NCI-H82 (cell line): ENCODE measurements at regions not wholly inside any gene's neighbourhood (a gene's known extent, or its start where the extent isn't known, plus 50 kb on each side); places are given as distances from the start of the nearest gene placed in this dataset.
"Not testable (repeated sequence)": the region's sequence is repeated elsewhere in the genome, so short reads cannot be mapped to it uniquely, and the experiment has no call there.

Experiments
- DNase-seq: peaks from one replicate; lab custom pipeline; 2025; lab: John Stamatoyannopoulos, UW

GRCh38 chr12:58655375-58655774 is 264.9 kb downstream of the LRIG3 start:
- DNase-seq = no peak

GRCh38 chr12:58656254-58657009 is 263.9 kb downstream of the LRIG3 start:
- DNase-seq = no peak

- no peak for DNase-seq
Observed at GRCh38 chr12:58657190-58657589, 263.1 kb downstream of the LRIG3 start.

GRCh38 chr12:58665375-58665774 is 254.9 kb downstream of the LRIG3 start:
- no peak for DNase-seq

GRCh38 chr12:58668233-58668632 is 252.1 kb downstream of the LRIG3 start:
- no peak for DNase-seq

GRCh38 chr12:58668871-58669270 is 251.4 kb downstream of the LRIG3 start:
- no peak for DNase-seq

- no peak for DNase-seq
Observed at GRCh38 chr12:58670623-58671022, 249.7 kb downstream of the LRIG3 start.

- no peak for DNase-seq
Observed at GRCh38 chr12:58671196-58671595, 249.1 kb downstream of the LRIG3 start.

GRCh38 chr12:58673021-58673420 is 247.3 kb downstream of the LRIG3 start:
- no peak for DNase-seq

GRCh38 chr12:58677833-58678232 is 242.5 kb downstream of the LRIG3 start:
- DNase-seq = not testable (repeated sequence)

- no peak for DNase-seq
Observed at GRCh38 chr12:58678753-58679152, 241.6 kb downstream of the LRIG3 start.

GRCh38 chr12:58681730-58682129 is 238.6 kb downstream of the LRIG3 start:
- DNase-seq = no peak

- DNase-seq = no peak
Observed at GRCh38 chr12:58695263-58695662, 225.0 kb downstream of the LRIG3 start.

GRCh38 chr12:58701536-58701935 is 218.8 kb downstream of the LRIG3 start:
- DNase-seq = no peak

GRCh38 chr12:58703866-58704265 is 216.4 kb downstream of the LRIG3 start:
- no peak for DNase-seq

- not testable (repeated sequence) for DNase-seq
Observed at GRCh38 chr12:58704770-58705169, 215.5 kb downstream of the LRIG3 start.

GRCh38 chr12:58710901-58711300 is 209.4 kb downstream of the LRIG3 start:
- DNase-seq = no peak

- no peak for DNase-seq
Observed at GRCh38 chr12:58711974-58712373, 208.3 kb downstream of the LRIG3 start.

- no peak for DNase-seq
Observed at GRCh38 chr12:58712976-58713375, 207.3 kb downstream of the LRIG3 start.

- DNase-seq = no peak
Observed at GRCh38 chr12:58719161-58719560, 201.1 kb downstream of the LRIG3 start.

- no peak for DNase-seq
Observed at GRCh38 chr12:58720421-58720820, 199.9 kb downstream of the LRIG3 start.

GRCh38 chr12:58725400-58726105 is 194.8 kb downstream of the LRIG3 start:
- DNase-seq = no peak

GRCh38 chr12:58727521-58727920 is 192.8 kb downstream of the LRIG3 start:
- no peak for DNase-seq

- no peak for DNase-seq
Observed at GRCh38 chr12:58728397-58728796, 191.9 kb downstream of the LRIG3 start.
